ENCODE measurements at regions not wholly inside any gene's neighbourhood (a gene's known extent, or its start where the extent isn't known, plus 50 kb on each side); places are given as distances from the start of the nearest gene placed in this dataset.
A peak's percentile ranks its signal among the peaks of the same experiment; 100 is the strongest.

- DNase-seq (ENCODE audit: extremely low read depth in 1 of 4, low spot score in 3 of 4) (peak in 3 of 4 experiments; percentile 10 to 35 (median 32)), ATAC-seq (no peak), FAIRE-seq (no peak)
- no peaks in the 10 kb centered on the region for H3K79me2 ChIP-seq (ENCODE audit: control insufficient read depth, insufficient read depth, low read length)
- H3K36me3 ChIP-seq (ENCODE audit: control insufficient read depth, insufficient read depth, low read length): no peaks in the 10 kb centered on the region
- ChIA-PET POLR2A (interaction anchor here (0.6 to 1.0 kb wide), 2 partner anchors 8 to 401 kb away, joined by 3 to 4 read pairs; no protein-coding TSS in a partner anchor), CTCF (ENCODE audit: low intra/inter-chr PET ratio) (no interaction called here)
- H3K9ac ChIP-seq (ENCODE audit: insufficient read depth in 1 of 2, low read depth in 2 of 2, low read length in 2 of 2): no peak overlapping the region
- no peaks in the 10 kb centered on the region for H4K20me1 ChIP-seq (replicated peaks; ENCODE audit: control insufficient read depth, insufficient read depth, low read length)
- H3K27me3 ChIP-seq (ENCODE audit: control insufficient read depth in 2 of 2, insufficient read depth in 2 of 2, low read length in 2 of 2): no peaks in the 10 kb centered on the region
- no peaks in the 10 kb centered on the region for H3K9me3 ChIP-seq (replicated peaks; ENCODE audit: control insufficient read depth, insufficient read depth, low read depth, low read length)
- H3K9me1 ChIP-seq (ENCODE audit: control insufficient read depth, insufficient read depth, low read length): no peaks in the 10 kb centered on the region
- H3K4me1 ChIP-seq (replicated peaks in 1 of 2; ENCODE audit: control insufficient read depth in 2 of 2, insufficient read depth in 2 of 2, low read length in 2 of 2): peaks cover 0 to 7% of the 10 kb centered on the region in 2 experiments; a peak in 3 of 5 replicates
- peak overlapping the region; percentile 33; the same call in 1 of the 2 replicates for H3K4me2 ChIP-seq (ENCODE audit: insufficient read depth, low read length)
- no peak overlapping the region for H3K27ac ChIP-seq (ENCODE audit: extremely low read depth, low read depth, low read length)
- no peak overlapping the region for H3K4me3 ChIP-seq
- intact Hi-C loops (cut with micrococcal nuclease) (no loop called here), in situ Hi-C loops (cut with MboI) (no loop called here)
- WGBS (ENCODE audit: insufficient coverage, low coverage, missing lambda C conversion rate): 0% methylated on average over 1 of the region's 1 CpG
- H2AFZ ChIP-seq (ENCODE audit: low read depth, low read length): peak overlapping the region; percentile 37; the same call in 1 of the 2 replicates
- no TSS peak for BruUV-seq (replicated peaks)
- TF ChIP-seq RFX1 (IDR thresholded peaks at IDR 0.05) (no peak), ZBTB9 (CRISPR knock-in tag; IDR thresholded peaks at IDR 0.05) (no peak), ATF1 (CRISPR knock-in tag; IDR thresholded peaks at IDR 0.05) (no peak), ATF1 (tag; IDR thresholded peaks at IDR 0.05) (no peak), PYGO2 (tag; IDR thresholded peaks at IDR 0.05) (no peak), ELF2 (CRISPR knock-in tag; IDR thresholded peaks at IDR 0.05) (no peak), ZNF277 (CRISPR knock-in tag; IDR thresholded peaks at IDR 0.05; ENCODE audit: borderline replicate concordance) (no peak), THRB (CRISPR knock-in tag; conservative IDR thresholded peaks at IDR 0.05) (no peak), RBFOX2 (IDR thresholded peaks at IDR 0.05; ENCODE audit: low read depth, low read length) (no peak), MEIS2 (IDR thresholded peaks at IDR 0.05; ENCODE audit: partially characterized antibody) (no peak), MTF1 (CRISPR knock-in tag; IDR thresholded peaks at IDR 0.05; ENCODE audit: borderline replicate concordance) (no peak), TRIM25 (IDR thresholded peaks at IDR 0.05; ENCODE audit: borderline replicate concordance) (no peak), TSC22D4 (tag; IDR thresholded peaks at IDR 0.05) (no peak), ZNF583 (CRISPR knock-in tag; IDR thresholded peaks at IDR 0.05) (no peak), CC2D1A (IDR thresholded peaks at IDR 0.05) (no peak), NEUROD1 (IDR thresholded peaks at IDR 0.05; ENCODE audit: borderline replicate concordance, low read depth, low read length, partially characterized antibody) (no peak), GABPA (tag; conservative IDR thresholded peaks at IDR 0.05; ENCODE audit: low read depth) (no peak), KLF13 (tag; IDR thresholded peaks at IDR 0.05; ENCODE audit: borderline replicate concordance, low read depth) (no peak), MAFG (tag; conservative IDR thresholded peaks at IDR 0.05) (peak; percentile 78)
Measured at GRCh38 chr14:75350505-75351060, 72.0 kb downstream of the FOS start.
